H9 (cell line): ENCODE measurements at regions not wholly inside any gene's neighbourhood (a gene's known extent, or its start where the extent isn't known, plus 50 kb on each side); places are given as distances from the start of the nearest gene placed in this dataset.

Experiments used
- DNase-seq: peaks from one replicate; pipeline ENCODE4 v3.0.0-alpha.2; 2017
- H2AFZ ChIP-seq: one replicate; pipeline ENCODE4 v1.6.1; 2013; ENCODE audit warnings: mild to moderate bottlenecking, low read length, control low read depth, moderate library complexity
- H2AK5ac ChIP-seq: 2 replicates; pipeline ENCODE4 v1.6.1; 2013; ENCODE audit warnings: low read length, control low read depth, mixed read lengths; ENCODE audit not compliant: insufficient read length
- H2BK120ac ChIP-seq: one replicate; pipeline ENCODE4 v1.6.1; 2013; ENCODE audit warnings: low read depth, mild to moderate bottlenecking, low read length, control low read depth, inconsistent platforms; ENCODE audit not compliant: poor library complexity, severe bottlenecking
- H2BK12ac ChIP-seq: 2 replicates; pipeline ENCODE4 v1.6.1; 2013; ENCODE audit warnings: low read length, control low read depth, mixed read lengths, low read depth; ENCODE audit not compliant: insufficient read length
- H2BK15ac ChIP-seq: 2 replicates; pipeline ENCODE4 v1.6.1; 2013; ENCODE audit warnings: low read depth, low read length, control low read depth
- H2BK20ac ChIP-seq: one replicate; pipeline ENCODE4 v1.6.1; 2013; ENCODE audit warnings: low read depth, mild to moderate bottlenecking, low read length, control low read depth, inconsistent platforms; ENCODE audit not compliant: poor library complexity, severe bottlenecking
- H2BK5ac ChIP-seq: 2 replicates; pipeline ENCODE4 v1.6.1; 2013; ENCODE audit warnings: low read length, control low read depth, mixed read lengths; ENCODE audit not compliant: insufficient read length
- H3K14ac ChIP-seq: 2 replicates; pipeline ENCODE4 v1.6.1; 2013; ENCODE audit warnings: low read length, control low read depth; ENCODE audit not compliant: insufficient read depth
- H3K18ac ChIP-seq: 2 replicates; pipeline ENCODE4 v1.6.1; 2013; ENCODE audit warnings: low read depth, mild to moderate bottlenecking, mixed read lengths, low read length, control low read depth; ENCODE audit not compliant: insufficient read length
- H3K23ac ChIP-seq: 2 replicates; pipeline ENCODE4 v1.6.1; 2013; ENCODE audit warnings: low read length, control low read depth, mixed read lengths, low read depth; ENCODE audit not compliant: insufficient read length
- H3K23me2 ChIP-seq: 2 replicates; pipeline ENCODE4 v1.6.1; 2013; ENCODE audit warnings: low read depth, mild to moderate bottlenecking, mixed read lengths, low read length, control low read depth; ENCODE audit not compliant: insufficient read length, poor library complexity, severe bottlenecking
- H3K27ac ChIP-seq: 2 replicates; pipeline ENCODE4 v1.5.1; 2013; ENCODE audit warnings: low read length, control low read depth, mixed read lengths, low read depth; ENCODE audit not compliant: insufficient read length
- H3K27me3 ChIP-seq: 2 replicates; pipeline ENCODE4 v1.6.1; 2013; ENCODE audit warnings: low read length, control low read depth, inconsistent platforms; ENCODE audit not compliant: insufficient read depth
- H3K4ac ChIP-seq: 2 replicates; pipeline ENCODE4 v1.6.1; 2013; ENCODE audit warnings: low read depth, mild to moderate bottlenecking, control low read depth, inconsistent platforms, low read length, moderate library complexity
- H3K4me1 ChIP-seq: 2 replicates; pipeline ENCODE4 v1.6.1; 2013; ENCODE audit warnings: low read length, control low read depth, inconsistent platforms; ENCODE audit not compliant: insufficient read depth
- H3K4me2 ChIP-seq: 2 replicates; pipeline ENCODE4 v1.6.1; 2013; ENCODE audit warnings: low read length, control low read depth, mixed read lengths; ENCODE audit not compliant: insufficient read length, insufficient read depth
- H3K56ac ChIP-seq: 2 replicates; pipeline ENCODE4 v1.6.1; 2013; ENCODE audit warnings: low read depth, mild to moderate bottlenecking, mixed read lengths, low read length, control low read depth; ENCODE audit not compliant: insufficient read length
- H3K79me1 ChIP-seq: 2 replicates; pipeline ENCODE4 v1.6.1; 2013; ENCODE audit warnings: low read depth, mild to moderate bottlenecking, moderate library complexity, low read length, control low read depth, inconsistent platforms; ENCODE audit not compliant: insufficient read depth, poor library complexity, severe bottlenecking
- H3K79me2 ChIP-seq: 2 replicates; pipeline ENCODE4 v1.6.1; 2013; ENCODE audit warnings: low read length, control low read depth, inconsistent platforms; ENCODE audit not compliant: insufficient read depth
- H3K9ac ChIP-seq: 2 replicates; pipeline ENCODE4 v1.6.1; 2013; ENCODE audit warnings: low read length, control low read depth, mixed read lengths; ENCODE audit not compliant: insufficient read length; ENCODE audit errors: extremely low read depth
- H3K9me3 ChIP-seq: one replicate; pipeline ENCODE4 v1.6.1; 2013; ENCODE audit warnings: low read depth, low read length, inconsistent platforms; ENCODE audit not compliant: control insufficient read depth
- H3T11ph ChIP-seq: one replicate; pipeline ENCODE4 v1.6.1; 2013; ENCODE audit warnings: mild to moderate bottlenecking, low read length, control low read depth, inconsistent platforms
- H4K20me1 ChIP-seq: one replicate; pipeline ENCODE4 v1.6.1; 2013; ENCODE audit not compliant: control insufficient read depth, insufficient read length, insufficient read depth
- H4K5ac ChIP-seq: 2 replicates; pipeline ENCODE4 v1.6.1; 2013; ENCODE audit warnings: low read depth, mild to moderate bottlenecking, mixed read lengths, low read length, control low read depth; ENCODE audit not compliant: insufficient read length
- H4K8ac ChIP-seq: replicated peaks from 2 replicates; pipeline ENCODE4 v1.6.1; 2013; ENCODE audit warnings: low read length, control low read depth, mixed read lengths, low read depth; ENCODE audit not compliant: insufficient read length
- H4K91ac ChIP-seq: 2 replicates; pipeline ENCODE4 v1.6.1; 2013; ENCODE audit warnings: low read depth, mild to moderate bottlenecking, moderate library complexity, mixed read lengths, low read length, control low read depth; ENCODE audit not compliant: insufficient read length
- H3K27ac Mint-ChIP-seq, 3 experiments: 2 replicates in 2 of 3; 3 replicates in 1 of 3; pipeline ENCODE4 v1.8.0; 2020 to 2021; ENCODE audit warnings: mixed read lengths in 3 of 3, mild to moderate bottlenecking in 1 of 3, moderate library complexity in 1 of 3
- H3K27me3 Mint-ChIP-seq: 2 replicates; pipeline ENCODE4 v1.8.0; 2021; ENCODE audit warnings: low read depth, mild to moderate bottlenecking, moderate library complexity, mixed read lengths
- H3K36me3 Mint-ChIP-seq, 3 experiments: 2 replicates in 2 of 3; 3 replicates in 1 of 3; pipeline ENCODE4 v1.8.0; 2020 to 2021; ENCODE audit warnings: low read depth in 3 of 3, mixed read lengths in 3 of 3; ENCODE audit not compliant: insufficient read depth in 1 of 3
- H3K4me1 Mint-ChIP-seq, 2 experiments: 2 replicates each; pipeline ENCODE4 v1.8.0; 2020; ENCODE audit warnings: mixed read lengths in 2 of 2
- H3K4me3 Mint-ChIP-seq, 2 experiments: 2 replicates in 1 of 2; 3 replicates in 1 of 2; pipeline ENCODE4 v1.8.0; 2020 to 2021; ENCODE audit warnings: mild to moderate bottlenecking in 2 of 2, mixed read lengths in 2 of 2, moderate library complexity in 1 of 2
- H3K9me3 Mint-ChIP-seq, 2 experiments: 2 replicates in 1 of 2; 3 replicates in 1 of 2; pipeline ENCODE4 v1.8.0; 2020; ENCODE audit warnings: mild to moderate bottlenecking in 2 of 2, mixed read lengths in 2 of 2, moderate library complexity in 1 of 2
- CTCF ChIP-seq: fragments of 200-600 bp; sonication (generic); conservative IDR thresholded peaks from 3 replicates; pipeline ENCODE4 v1.8.0; 2021; ENCODE audit warnings: antibody characterized with exemption, mild to moderate bottlenecking
- WGBS: extraction: QIAGEN DNeasy Blood & Tissue Kit; methylation state at CpG from one replicate; pipeline ENCODE4 v1.1.7; 2013; ENCODE audit warnings: missing lambda C conversion rate, low lambda C conversion rate, mixed read lengths; ENCODE audit not compliant: insufficient read length; ENCODE audit errors: extremely low coverage; 5-methylcytosine and 5-hydroxymethylcytosine counted together

DNA sequence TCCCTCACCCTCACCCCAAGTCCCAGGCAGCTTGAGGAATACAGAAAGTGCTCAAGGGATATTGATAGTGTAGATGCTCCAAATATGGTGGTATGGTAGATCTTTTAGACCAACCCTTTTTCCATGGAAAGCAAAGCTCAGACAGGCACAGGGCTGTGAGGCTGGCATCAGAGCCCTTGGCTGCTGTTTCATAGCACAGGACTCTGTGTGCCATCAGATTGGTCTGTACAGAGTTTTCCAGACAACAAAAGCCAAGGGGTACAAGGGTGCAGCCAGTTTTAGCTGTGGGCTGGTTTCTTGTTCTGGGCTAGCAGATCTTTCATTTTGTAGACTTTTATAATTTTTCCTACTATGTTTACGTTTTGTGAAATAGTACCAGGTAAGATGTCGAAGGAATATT is 296.9 kb upstream of the TNP1 start:
- no CpG with 5 or more reads among the region's 2 CpGs for WGBS

More for the DNA sequence above, 296.9 kb upstream of the TNP1 start:
- H4K5ac ChIP-seq: no peak overlapping the region
- H4K8ac ChIP-seq: no peak overlapping the region
- H3K9ac ChIP-seq: no peak overlapping the region
- H3K14ac ChIP-seq: no peak overlapping the region
- H3K4me2 ChIP-seq: no peak overlapping the region
- H3K27ac ChIP-seq: no peak overlapping the region
- no peak overlapping the region for H3K18ac ChIP-seq
- no peak overlapping the region for H2BK120ac ChIP-seq
- H3K27me3 ChIP-seq: no peaks in the 10 kb centered on the region
- DNase-seq: no peak
- no peak overlapping the region for H3K56ac ChIP-seq
- H3K79me1 ChIP-seq: no peaks in the 10 kb centered on the region
- H2BK12ac ChIP-seq: no peak overlapping the region
- H3K9me3 Mint-ChIP-seq: no peaks in the 10 kb centered on the region
- H3K4me1 Mint-ChIP-seq: no peaks in the 10 kb centered on the region
- H2BK5ac ChIP-seq: no peak overlapping the region
- H3K79me2 ChIP-seq: no peaks in the 10 kb centered on the region
- no peaks in the 10 kb centered on the region for H3K9me3 ChIP-seq
- H4K91ac ChIP-seq: no peak overlapping the region
- H3K23me2 ChIP-seq: no peaks in the 10 kb centered on the region
- H2BK15ac ChIP-seq: no peak overlapping the region
- H3K27ac Mint-ChIP-seq: peak overlapping the region in 1 of 3 experiments; percentile 48; a peak in 1 of 7 replicates
- TF ChIP-seq CTCF: no peak
- no peak overlapping the region for H2BK20ac ChIP-seq
- no peak overlapping the region for H3K4me3 Mint-ChIP-seq
- H2AK5ac ChIP-seq: no peak overlapping the region
- no peak overlapping the region for H3K4ac ChIP-seq
- no peaks in the 10 kb centered on the region for H3K4me1 ChIP-seq
- H3K27me3 Mint-ChIP-seq: peaks cover 28% of the 10 kb centered on the region
- no peaks in the 10 kb centered on the region for H4K20me1 ChIP-seq
- no peaks in the 10 kb centered on the region for H3K36me3 Mint-ChIP-seq
- H3T11ph ChIP-seq: no peak overlapping the region
- H2AFZ ChIP-seq: no peak overlapping the region
- no peak overlapping the region for H3K23ac ChIP-seq
